Vagina (tissue), 2 donors: ENCODE measurements at regions not wholly inside any gene's neighbourhood (a gene's known extent, or its start where the extent isn't known, plus 50 kb on each side); places are given as distances from the start of the nearest gene placed in this dataset.

Experiments
- DNase-seq, 2 donors: peaks; one replicate each; pipeline ENCODE4 v3.0.0-alpha.2; 2017; ENCODE audit errors: extremely low spot score in 2 of 2
- H3K27ac ChIP-seq: fragments of 200-600 bp; sonication (generic); one replicate; pipeline ENCODE4 v1.5.1; 2019
- H3K27me3 ChIP-seq: fragments of 200-600 bp; sonication (generic); one replicate; pipeline ENCODE4 v1.5.1; 2019
- H3K36me3 ChIP-seq, 2 donors: fragments of 200-600 bp; sonication (generic); one replicate each; pipeline ENCODE4 v1.5.1; 2017 to 2019
- H3K4me1 ChIP-seq: fragments of 200-600 bp; sonication (generic); one replicate; pipeline ENCODE4 v1.5.1; 2019
- H3K4me3 ChIP-seq, 2 donors: fragments of 200-600 bp; sonication (generic); 1 replicate in 1 of 2; 2 replicates in 1 of 2; pipeline ENCODE4 v1.5.1; 2016 to 2019
- H3K9me3 ChIP-seq: fragments of 200-600 bp; sonication (generic); one replicate; pipeline ENCODE4 v1.5.1; 2019
- POLR2A ChIP-seq, 2 donors: fragments of 450-650 bp; IDR thresholded peaks; one replicate each; pipeline ENCODE4 v1.6.1; 2017; ENCODE audit warnings: antibody characterized with exemption in 2 of 2, mild to moderate bottlenecking in 2 of 2, moderate library complexity in 2 of 2
- POLR2AphosphoS5 ChIP-seq, 2 donors: sonication (generic); formaldehyde crosslinking; IDR thresholded peaks; one replicate each; pipeline ENCODE4 v1.9.0; 2017; ENCODE audit warnings: antibody characterized with exemption in 2 of 2, mild to moderate bottlenecking in 2 of 2, low read depth in 1 of 2; ENCODE audit not compliant: insufficient read depth in 1 of 2
- intact Hi-C: fragments of 100-400 bp; cut with DNase I; formaldehyde crosslinking; loops from one replicate; pipeline ENCODE4 v1.15.1; 2023
- TF ChIP-seq, protein P1 (sequence below), 3 experiments: fragments of 450-650 bp in 2 of 3; fragments of 200-600 bp in 1 of 3; sonication (generic) in 1 of 3; IDR thresholded peaks; one replicate each; pipeline ENCODE4 v1.5.1; 2017 to 2019; ENCODE audit warnings: antibody characterized with exemption in 3 of 3, mild to moderate bottlenecking in 2 of 3, moderate library complexity in 2 of 3

DNA sequence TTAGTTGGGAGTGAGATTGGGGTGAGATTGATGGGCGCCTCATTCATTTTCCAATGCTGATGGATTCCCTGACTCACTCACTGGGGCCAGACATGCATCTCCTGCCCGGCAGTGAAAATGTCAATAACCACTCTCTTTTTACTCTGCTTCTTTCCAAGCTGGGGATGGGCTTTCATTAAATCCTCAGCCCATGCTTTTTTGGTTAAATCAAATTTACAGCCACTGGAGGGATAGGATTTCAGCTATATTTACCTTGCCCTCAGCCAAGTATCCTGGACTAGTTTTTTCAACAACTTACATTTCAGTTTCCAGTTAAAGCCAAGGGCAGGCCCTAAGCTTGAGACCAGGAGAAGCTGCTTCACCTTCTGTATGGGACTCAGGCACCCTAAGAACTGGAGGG is 162.8 kb downstream of the TSN start:
- no peaks in the 10 kb centered on the region for H3K4me1 ChIP-seq
- intact Hi-C loops = no loop called here
- H3K27ac ChIP-seq = no peak overlapping the region
- no peaks in the 10 kb centered on the region for H3K36me3 ChIP-seq
- H3K4me3 ChIP-seq = no peak overlapping the region
- no peaks in the 10 kb centered on the region for H3K27me3 ChIP-seq
- no peak for DNase-seq
- TF ChIP-seq POLR2A (IDR thresholded peaks at IDR 0.05) = no peak
- TF ChIP-seq, protein P1, sequence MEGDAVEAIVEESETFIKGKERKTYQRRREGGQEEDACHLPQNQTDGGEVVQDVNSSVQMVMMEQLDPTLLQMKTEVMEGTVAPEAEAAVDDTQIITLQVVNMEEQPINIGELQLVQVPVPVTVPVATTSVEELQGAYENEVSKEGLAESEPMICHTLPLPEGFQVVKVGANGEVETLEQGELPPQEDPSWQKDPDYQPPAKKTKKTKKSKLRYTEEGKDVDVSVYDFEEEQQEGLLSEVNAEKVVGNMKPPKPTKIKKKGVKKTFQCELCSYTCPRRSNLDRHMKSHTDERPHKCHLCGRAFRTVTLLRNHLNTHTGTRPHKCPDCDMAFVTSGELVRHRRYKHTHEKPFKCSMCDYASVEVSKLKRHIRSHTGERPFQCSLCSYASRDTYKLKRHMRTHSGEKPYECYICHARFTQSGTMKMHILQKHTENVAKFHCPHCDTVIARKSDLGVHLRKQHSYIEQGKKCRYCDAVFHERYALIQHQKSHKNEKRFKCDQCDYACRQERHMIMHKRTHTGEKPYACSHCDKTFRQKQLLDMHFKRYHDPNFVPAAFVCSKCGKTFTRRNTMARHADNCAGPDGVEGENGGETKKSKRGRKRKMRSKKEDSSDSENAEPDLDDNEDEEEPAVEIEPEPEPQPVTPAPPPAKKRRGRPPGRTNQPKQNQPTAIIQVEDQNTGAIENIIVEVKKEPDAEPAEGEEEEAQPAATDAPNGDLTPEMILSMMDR (IDR thresholded peaks at IDR 0.05) = no peak
- TF ChIP-seq POLR2AphosphoS5 (IDR thresholded peaks at IDR 0.05; ENCODE audit: insufficient read depth in 1 of 2, low read depth in 1 of 2) = no peak
- H3K9me3 ChIP-seq = no peaks in the 10 kb centered on the region

DNA sequence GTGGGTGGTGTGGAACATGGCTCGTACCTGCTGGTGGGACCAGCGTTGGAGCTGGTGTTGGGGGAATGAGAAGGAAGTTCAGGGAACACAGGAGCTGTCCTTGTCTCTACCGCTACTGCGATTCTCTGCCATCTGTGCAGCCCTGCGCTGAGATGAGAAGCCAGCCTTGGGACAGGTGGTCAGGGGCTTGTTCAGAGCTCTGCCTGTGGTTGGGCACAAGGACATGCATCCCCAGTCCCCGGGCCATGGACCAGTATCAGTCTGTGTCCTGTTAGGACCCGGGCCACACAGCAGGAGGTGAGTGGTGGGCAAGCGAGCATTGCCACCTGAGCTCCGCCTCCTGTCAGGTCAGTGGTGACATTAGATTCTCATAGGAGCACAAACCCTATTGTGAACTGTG is 164.4 kb downstream of the TSN start:
- TF ChIP-seq POLR2AphosphoS5 (IDR thresholded peaks at IDR 0.05; ENCODE audit: insufficient read depth in 1 of 2, low read depth in 1 of 2) = no peak
- TF ChIP-seq, protein P1 (IDR thresholded peaks at IDR 0.05) = no peak
- no peak for TF ChIP-seq POLR2A (IDR thresholded peaks at IDR 0.05)
- H3K4me3 ChIP-seq = no peak overlapping the region
- no peaks in the 10 kb centered on the region for H3K27me3 ChIP-seq
- H3K9me3 ChIP-seq = no peaks in the 10 kb centered on the region
- H3K4me1 ChIP-seq = no peaks in the 10 kb centered on the region
- DNase-seq = no peak
- no peaks in the 10 kb centered on the region for H3K36me3 ChIP-seq
- H3K27ac ChIP-seq = no peak overlapping the region
- intact Hi-C loops = no loop called here

DNA sequence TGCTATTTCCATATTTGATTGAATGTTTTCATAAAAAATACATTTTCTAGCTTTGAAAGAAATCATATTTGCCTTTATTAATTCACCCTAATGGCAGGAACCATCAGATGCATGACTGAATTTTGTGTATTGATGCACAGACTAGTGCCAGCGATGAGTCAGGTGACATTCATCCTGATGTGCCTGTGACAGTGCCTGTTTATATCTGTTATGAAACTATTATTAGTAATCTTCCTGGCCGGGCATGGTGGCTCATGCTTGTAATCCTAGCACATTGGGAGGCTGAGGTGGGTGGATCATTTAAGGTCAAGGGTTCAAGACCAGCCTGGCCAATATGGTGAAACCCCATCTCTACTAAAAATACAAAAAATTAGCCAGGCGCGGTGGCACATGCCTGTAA is 170.0 kb downstream of the TSN start:
- TF ChIP-seq POLR2A (IDR thresholded peaks at IDR 0.05) = no peak
- TF ChIP-seq, protein P1 (IDR thresholded peaks at IDR 0.05) = no peak
- TF ChIP-seq POLR2AphosphoS5 (IDR thresholded peaks at IDR 0.05; ENCODE audit: insufficient read depth in 1 of 2, low read depth in 1 of 2) = no peak
- intact Hi-C loops = no loop called here
- DNase-seq = no peak

DNA sequence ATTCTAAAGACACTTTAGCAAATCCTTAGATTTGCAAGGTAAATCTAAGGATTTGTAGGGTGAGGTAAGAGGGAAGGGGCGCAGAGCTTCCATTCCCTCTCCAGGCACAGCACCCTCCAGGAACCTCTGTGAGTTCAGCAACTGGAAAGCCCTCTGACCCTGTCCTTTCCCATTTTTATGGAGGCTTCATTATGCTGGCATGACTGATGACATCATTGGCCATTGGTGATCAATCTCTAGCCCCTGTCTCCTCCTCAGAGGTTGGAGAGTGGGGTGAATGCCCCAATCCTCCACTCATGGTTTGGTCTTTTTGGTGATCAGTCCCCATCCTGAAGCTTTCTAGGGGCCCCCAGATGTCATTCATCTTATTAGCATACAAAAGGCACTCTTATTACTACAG is 187.8 kb downstream of the TSN start:
- intact Hi-C loops = no loop called here
- H3K27ac ChIP-seq = no peak overlapping the region
- DNase-seq = no peak
- no peaks in the 10 kb centered on the region for H3K27me3 ChIP-seq
- no peaks in the 10 kb centered on the region for H3K36me3 ChIP-seq
- H3K4me3 ChIP-seq = no peak overlapping the region
- H3K9me3 ChIP-seq = no peaks in the 10 kb centered on the region
- no peaks in the 10 kb centered on the region for H3K4me1 ChIP-seq
- no peak for TF ChIP-seq POLR2AphosphoS5 (IDR thresholded peaks at IDR 0.05; ENCODE audit: insufficient read depth in 1 of 2, low read depth in 1 of 2)
- TF ChIP-seq POLR2A (IDR thresholded peaks at IDR 0.05) = no peak
- TF ChIP-seq, protein P1 (IDR thresholded peaks at IDR 0.05) = no peak

More for the DNA sequence above, 170.0 kb downstream of the TSN start:
- H3K27me3 ChIP-seq = no peaks in the 10 kb centered on the region
- no peaks in the 10 kb centered on the region for H3K9me3 ChIP-seq
- H3K36me3 ChIP-seq = no peaks in the 10 kb centered on the region
- no peak overlapping the region for H3K27ac ChIP-seq
- no peak overlapping the region for H3K4me3 ChIP-seq
- no peaks in the 10 kb centered on the region for H3K4me1 ChIP-seq

DNA sequence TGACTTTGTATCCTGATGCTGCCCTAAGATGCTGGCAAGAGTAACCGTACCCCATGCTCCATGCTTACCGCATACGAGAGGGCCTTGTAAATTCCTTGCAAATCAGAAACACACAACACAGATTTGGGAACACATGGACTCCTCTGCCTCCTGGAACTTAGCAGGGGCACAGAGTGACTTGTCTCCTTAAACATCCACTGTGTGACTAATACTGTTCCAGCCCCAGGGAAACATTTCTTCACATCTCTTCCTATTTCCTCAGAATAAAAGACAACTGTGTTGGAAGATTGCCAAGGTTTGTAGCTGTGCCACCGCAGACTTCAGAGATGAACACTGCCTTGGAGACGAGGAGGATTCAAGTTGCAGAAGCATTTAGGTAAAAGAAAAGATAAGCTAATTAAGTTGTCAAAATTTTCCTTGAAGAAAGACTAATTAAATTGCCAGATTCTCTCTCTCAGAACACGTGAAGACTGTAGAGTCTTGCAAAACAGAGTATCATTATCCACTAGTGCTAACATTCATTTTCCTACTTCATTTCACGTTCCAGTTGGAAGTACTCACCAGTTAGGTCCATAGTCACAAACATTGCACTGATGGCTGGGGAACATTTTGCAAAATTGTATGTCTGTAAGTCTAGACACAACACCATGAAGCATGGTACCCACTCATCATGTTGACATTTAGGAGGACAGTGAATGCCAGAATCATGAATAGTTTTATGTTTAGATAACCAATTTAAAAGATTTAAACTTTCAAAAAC is 188.8 kb downstream of the TSN start:
- intact Hi-C loops = no loop called here
- Histone ChIP-seq H3K4me3 (no peak overlapping the region), H3K4me1 (no peaks in the 10 kb centered on the region), H3K27ac (no peak overlapping the region), H3K9me3 (no peaks in the 10 kb centered on the region), H3K27me3 (no peaks in the 10 kb centered on the region), H3K36me3 (no peaks in the 10 kb centered on the region)
- TF ChIP-seq POLR2A (IDR thresholded peaks at IDR 0.05) (no peak), POLR2AphosphoS5 (IDR thresholded peaks at IDR 0.05; ENCODE audit: insufficient read depth in 1 of 2, low read depth in 1 of 2) (no peak)
- TF ChIP-seq, protein P1 (IDR thresholded peaks at IDR 0.05) = no peak
- DNase-seq = no peak
